Retinal pigment epithelial cell (primary cell): ENCODE measurements at regions not wholly inside any gene's neighbourhood (a gene's known extent, or its start where the extent isn't known, plus 50 kb on each side); places are given as distances from the start of the nearest gene placed in this dataset.
"Not testable (repeated sequence)": the region's sequence is repeated elsewhere in the genome, so short reads cannot be mapped to it uniquely, and the experiment has no call there.

Experiments
- DNase-seq: peaks from one replicate; pipeline ENCODE4 v3.0.0-alpha.2; 2010; ENCODE audit warnings: low read depth
- H3K4me3 ChIP-seq: 2 replicates; pipeline ENCODE4 v1.5.1; 2011; ENCODE audit warnings: mild to moderate bottlenecking, low read length, control low read depth, moderate library complexity
- CTCF ChIP-seq: conservative IDR thresholded peaks from 2 replicates; pipeline ENCODE4 v1.5.1; 2011; ENCODE audit warnings: low read depth, low read length, control low read depth, inconsistent platforms

- TF ChIP-seq CTCF: no peak
- DNase-seq: no peak
- H3K4me3 ChIP-seq: no peak overlapping the region
Measured at GRCh38 chr5:37915097-37915736, 75.4 kb upstream of the GDNF start.

GRCh38 chr5:37909610-37910266 is 69.9 kb upstream of the GDNF start:
- not testable (repeated sequence) for H3K4me3 ChIP-seq, DNase-seq

GRCh38 chr5:37906416-37906815 is 66.6 kb upstream of the GDNF start:
- H3K4me3 ChIP-seq: no peak overlapping the region
- no peak for DNase-seq
- no peak for TF ChIP-seq CTCF

- DNase-seq: no peak
- H3K4me3 ChIP-seq: no peak overlapping the region
- no peak for TF ChIP-seq CTCF
Measured at GRCh38 chr5:37905230-37905629, 65.4 kb upstream of the GDNF start.

- no peak for TF ChIP-seq CTCF
- H3K4me3 ChIP-seq: no peak overlapping the region
- DNase-seq: no peak
Measured at GRCh38 chr5:37902323-37902722, 62.5 kb upstream of the GDNF start.

GRCh38 chr5:37900692-37901091 is 60.9 kb upstream of the GDNF start:
- TF ChIP-seq CTCF: no peak
- H3K4me3 ChIP-seq: no peak overlapping the region
- DNase-seq: no peak

- DNase-seq: no peak
- TF ChIP-seq CTCF: no peak
- H3K4me3 ChIP-seq: no peak overlapping the region
Measured at GRCh38 chr5:37899037-37899436, 59.2 kb upstream of the GDNF start.
